ENCODE measurements at regions not wholly inside any gene's neighbourhood (a gene's known extent, or its start where the extent isn't known, plus 50 kb on each side); places are given as distances from the start of the nearest gene placed in this dataset.

GRCh38 chr21:23936991-23937390, 1670.3 kb downstream of the MRPL39 start:
- no peaks in the 10 kb centered on the region for H3K4me1 ChIP-seq (ENCODE audit: control insufficient read depth, insufficient read depth, low read length)
- ChIA-PET POLR2A (no interaction called here), CTCF (interaction anchor here (1.2 kb wide), 1 partner anchor 69 kb away, joined by 3 read pairs; no protein-coding TSS in a partner anchor)
- no peak overlapping the region for H3K27ac ChIP-seq (ENCODE audit: extremely low read depth, low read depth, low read length)
- H3K9me3 ChIP-seq (ENCODE audit: control insufficient read depth, insufficient read depth, low read depth, low read length), result no peaks in the 10 kb centered on the region
- H3K4me3 ChIP-seq (ENCODE audit: low read depth, low read length), result no peak overlapping the region
- no peaks in the 10 kb centered on the region for H3K36me3 ChIP-seq (ENCODE audit: control insufficient read depth in 2 of 2, insufficient read depth in 1 of 2, low read length in 2 of 2)
- TF ChIP-seq, protein P1, sequence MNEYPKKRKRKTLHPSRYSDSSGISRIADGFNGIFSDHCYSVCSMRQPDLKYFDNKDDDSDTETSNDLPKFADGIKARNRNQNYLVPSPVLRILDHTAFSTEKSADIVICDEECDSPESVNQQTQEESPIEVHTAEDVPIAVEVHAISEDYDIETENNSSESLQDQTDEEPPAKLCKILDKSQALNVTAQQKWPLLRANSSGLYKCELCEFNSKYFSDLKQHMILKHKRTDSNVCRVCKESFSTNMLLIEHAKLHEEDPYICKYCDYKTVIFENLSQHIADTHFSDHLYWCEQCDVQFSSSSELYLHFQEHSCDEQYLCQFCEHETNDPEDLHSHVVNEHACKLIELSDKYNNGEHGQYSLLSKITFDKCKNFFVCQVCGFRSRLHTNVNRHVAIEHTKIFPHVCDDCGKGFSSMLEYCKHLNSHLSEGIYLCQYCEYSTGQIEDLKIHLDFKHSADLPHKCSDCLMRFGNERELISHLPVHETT (tag by site-specific recombination; IDR thresholded peaks at IDR 0.05), result no peak
- TF ChIP-seq, protein P2, sequence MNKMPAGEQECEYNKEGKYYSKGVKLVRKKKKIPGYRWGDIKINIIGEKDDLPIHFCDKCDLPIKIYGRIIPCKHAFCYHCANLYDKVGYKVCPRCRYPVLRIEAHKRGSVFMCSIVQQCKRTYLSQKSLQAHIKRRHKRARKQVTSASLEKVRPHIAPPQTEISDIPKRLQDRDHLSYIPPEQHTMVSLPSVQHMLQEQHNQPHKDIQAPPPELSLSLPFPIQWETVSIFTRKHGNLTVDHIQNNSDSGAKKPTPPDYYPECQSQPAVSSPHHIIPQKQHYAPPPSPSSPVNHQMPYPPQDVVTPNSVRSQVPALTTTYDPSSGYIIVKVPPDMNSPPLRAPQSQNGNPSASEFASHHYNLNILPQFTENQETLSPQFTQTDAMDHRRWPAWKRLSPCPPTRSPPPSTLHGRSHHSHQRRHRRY (tag by site-specific recombination; IDR thresholded peaks at IDR 0.05), result no peak
- no peak for TF ChIP-seq ZBTB8A (tag by site-specific recombination; IDR thresholded peaks at IDR 0.05)

DNA sequence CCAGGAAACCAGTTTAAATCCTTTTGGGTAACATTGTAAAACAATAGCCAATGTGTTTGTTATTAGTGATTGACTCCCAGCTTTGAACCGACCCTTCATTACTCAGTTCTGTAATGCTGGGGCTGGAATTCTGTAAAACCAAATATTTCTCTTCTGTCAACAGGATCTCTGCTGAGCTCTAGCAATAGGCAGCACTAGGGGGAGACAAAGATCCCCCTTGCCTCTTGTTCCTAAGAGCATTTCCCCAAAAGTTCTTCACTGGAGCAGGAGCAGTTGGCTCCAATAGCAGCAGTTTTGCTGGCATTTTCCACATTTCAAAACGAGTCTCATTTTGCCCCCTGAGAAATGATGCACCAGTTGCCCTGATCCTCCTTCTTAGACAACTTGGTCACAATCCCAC, 1671.1 kb downstream of the MRPL39 start:
- H3K9me3 ChIP-seq (ENCODE audit: control insufficient read depth, insufficient read depth, low read depth, low read length), result no peaks in the 10 kb centered on the region
- H3K27ac ChIP-seq (ENCODE audit: extremely low read depth, low read depth, low read length), result no peak overlapping the region
- TF ChIP-seq ZNF311 (tag by site-specific recombination; IDR thresholded peaks at IDR 0.05; ENCODE audit: borderline replicate concordance) (no peak), ZBTB44 (tag by site-specific recombination; IDR thresholded peaks at IDR 0.05) (no peak), ZNF768 (tag by site-specific recombination; IDR thresholded peaks at IDR 0.05) (no peak), ZNF555 (tag by site-specific recombination; conservative IDR thresholded peaks at IDR 0.05) (no peak), ZNF610 (tag by site-specific recombination; IDR thresholded peaks at IDR 0.05; ENCODE audit: borderline replicate concordance) (no peak), ZNF16 (tag by site-specific recombination; IDR thresholded peaks at IDR 0.05; ENCODE audit: low read depth) (no peak), ZNF221 (tag by site-specific recombination; IDR thresholded peaks at IDR 0.05; ENCODE audit: borderline replicate concordance) (no peak), ZNF544 (tag by site-specific recombination; IDR thresholded peaks at IDR 0.05) (no peak), PRDM4 (tag by site-specific recombination; IDR thresholded peaks at IDR 0.05) (no peak), SCRT1 (tag by site-specific recombination; IDR thresholded peaks at IDR 0.05; ENCODE audit: borderline replicate concordance) (no peak)
- TF ChIP-seq, protein P3, sequence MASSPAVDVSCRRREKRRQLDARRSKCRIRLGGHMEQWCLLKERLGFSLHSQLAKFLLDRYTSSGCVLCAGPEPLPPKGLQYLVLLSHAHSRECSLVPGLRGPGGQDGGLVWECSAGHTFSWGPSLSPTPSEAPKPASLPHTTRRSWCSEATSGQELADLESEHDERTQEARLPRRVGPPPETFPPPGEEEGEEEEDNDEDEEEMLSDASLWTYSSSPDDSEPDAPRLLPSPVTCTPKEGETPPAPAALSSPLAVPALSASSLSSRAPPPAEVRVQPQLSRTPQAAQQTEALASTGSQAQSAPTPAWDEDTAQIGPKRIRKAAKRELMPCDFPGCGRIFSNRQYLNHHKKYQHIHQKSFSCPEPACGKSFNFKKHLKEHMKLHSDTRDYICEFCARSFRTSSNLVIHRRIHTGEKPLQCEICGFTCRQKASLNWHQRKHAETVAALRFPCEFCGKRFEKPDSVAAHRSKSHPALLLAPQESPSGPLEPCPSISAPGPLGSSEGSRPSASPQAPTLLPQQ (tag by site-specific recombination; IDR thresholded peaks at IDR 0.05), result no peak
- TF ChIP-seq, protein P4, sequence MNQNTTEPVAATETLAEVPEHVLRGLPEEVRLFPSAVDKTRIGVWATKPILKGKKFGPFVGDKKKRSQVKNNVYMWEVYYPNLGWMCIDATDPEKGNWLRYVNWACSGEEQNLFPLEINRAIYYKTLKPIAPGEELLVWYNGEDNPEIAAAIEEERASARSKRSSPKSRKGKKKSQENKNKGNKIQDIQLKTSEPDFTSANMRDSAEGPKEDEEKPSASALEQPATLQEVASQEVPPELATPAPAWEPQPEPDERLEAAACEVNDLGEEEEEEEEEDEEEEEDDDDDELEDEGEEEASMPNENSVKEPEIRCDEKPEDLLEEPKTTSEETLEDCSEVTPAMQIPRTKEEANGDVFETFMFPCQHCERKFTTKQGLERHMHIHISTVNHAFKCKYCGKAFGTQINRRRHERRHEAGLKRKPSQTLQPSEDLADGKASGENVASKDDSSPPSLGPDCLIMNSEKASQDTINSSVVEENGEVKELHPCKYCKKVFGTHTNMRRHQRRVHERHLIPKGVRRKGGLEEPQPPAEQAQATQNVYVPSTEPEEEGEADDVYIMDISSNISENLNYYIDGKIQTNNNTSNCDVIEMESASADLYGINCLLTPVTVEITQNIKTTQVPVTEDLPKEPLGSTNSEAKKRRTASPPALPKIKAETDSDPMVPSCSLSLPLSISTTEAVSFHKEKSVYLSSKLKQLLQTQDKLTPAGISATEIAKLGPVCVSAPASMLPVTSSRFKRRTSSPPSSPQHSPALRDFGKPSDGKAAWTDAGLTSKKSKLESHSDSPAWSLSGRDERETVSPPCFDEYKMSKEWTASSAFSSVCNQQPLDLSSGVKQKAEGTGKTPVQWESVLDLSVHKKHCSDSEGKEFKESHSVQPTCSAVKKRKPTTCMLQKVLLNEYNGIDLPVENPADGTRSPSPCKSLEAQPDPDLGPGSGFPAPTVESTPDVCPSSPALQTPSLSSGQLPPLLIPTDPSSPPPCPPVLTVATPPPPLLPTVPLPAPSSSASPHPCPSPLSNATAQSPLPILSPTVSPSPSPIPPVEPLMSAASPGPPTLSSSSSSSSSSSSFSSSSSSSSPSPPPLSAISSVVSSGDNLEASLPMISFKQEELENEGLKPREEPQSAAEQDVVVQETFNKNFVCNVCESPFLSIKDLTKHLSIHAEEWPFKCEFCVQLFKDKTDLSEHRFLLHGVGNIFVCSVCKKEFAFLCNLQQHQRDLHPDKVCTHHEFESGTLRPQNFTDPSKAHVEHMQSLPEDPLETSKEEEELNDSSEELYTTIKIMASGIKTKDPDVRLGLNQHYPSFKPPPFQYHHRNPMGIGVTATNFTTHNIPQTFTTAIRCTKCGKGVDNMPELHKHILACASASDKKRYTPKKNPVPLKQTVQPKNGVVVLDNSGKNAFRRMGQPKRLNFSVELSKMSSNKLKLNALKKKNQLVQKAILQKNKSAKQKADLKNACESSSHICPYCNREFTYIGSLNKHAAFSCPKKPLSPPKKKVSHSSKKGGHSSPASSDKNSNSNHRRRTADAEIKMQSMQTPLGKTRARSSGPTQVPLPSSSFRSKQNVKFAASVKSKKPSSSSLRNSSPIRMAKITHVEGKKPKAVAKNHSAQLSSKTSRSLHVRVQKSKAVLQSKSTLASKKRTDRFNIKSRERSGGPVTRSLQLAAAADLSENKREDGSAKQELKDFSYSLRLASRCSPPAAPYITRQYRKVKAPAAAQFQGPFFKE (tag by site-specific recombination; IDR thresholded peaks at IDR 0.05; ENCODE audit: borderline replicate concordance), result no peak
- CTCF ChIA-PET, result interaction anchor here (0.5 to 1.2 kb wide), 4 partner anchors 11 to 238 kb away, joined by 3 read pairs; no protein-coding TSS in a partner anchor
- no peaks in the 10 kb centered on the region for H3K4me1 ChIP-seq (ENCODE audit: control insufficient read depth, insufficient read depth, low read length)
- POLR2A ChIA-PET, result no interaction called here
- no peak overlapping the region for H3K4me3 ChIP-seq (ENCODE audit: low read depth, low read length)
- no peaks in the 10 kb centered on the region for H3K36me3 ChIP-seq (ENCODE audit: control insufficient read depth in 2 of 2, insufficient read depth in 1 of 2, low read length in 2 of 2)

Measured in HEK293 (cell line).